ENCODE measurements at regions not wholly inside any gene's neighbourhood (a gene's known extent, or its start where the extent isn't known, plus 50 kb on each side); places are given as distances from the start of the nearest gene placed in this dataset.

- TF ChIP-seq EZH2 (IDR thresholded peaks at IDR 0.05) (no peak), POLR2AphosphoS5 (IDR thresholded peaks at IDR 0.05; ENCODE audit: borderline replicate concordance, low read depth, low read length) (no peak), FOXP2 (optimal IDR thresholded peaks at IDR 0.05; ENCODE audit: control extremely low read depth, extremely low read length, insufficient read depth) (no peak)
Measured at GRCh38 chr11:92727123-92727522, 242.3 kb upstream of the MTNR1B start.

Measured in SK-N-MC (cell line).